ENCODE measurements at regions not wholly inside any gene's neighbourhood (a gene's known extent, or its start where the extent isn't known, plus 50 kb on each side); places are given as distances from the start of the nearest gene placed in this dataset.

GRCh38 chr15:91801836-91802534, 51.5 kb upstream of the SLCO3A1 start:
- DNase-seq (ENCODE audit: low spot score) = no peak

DNA sequence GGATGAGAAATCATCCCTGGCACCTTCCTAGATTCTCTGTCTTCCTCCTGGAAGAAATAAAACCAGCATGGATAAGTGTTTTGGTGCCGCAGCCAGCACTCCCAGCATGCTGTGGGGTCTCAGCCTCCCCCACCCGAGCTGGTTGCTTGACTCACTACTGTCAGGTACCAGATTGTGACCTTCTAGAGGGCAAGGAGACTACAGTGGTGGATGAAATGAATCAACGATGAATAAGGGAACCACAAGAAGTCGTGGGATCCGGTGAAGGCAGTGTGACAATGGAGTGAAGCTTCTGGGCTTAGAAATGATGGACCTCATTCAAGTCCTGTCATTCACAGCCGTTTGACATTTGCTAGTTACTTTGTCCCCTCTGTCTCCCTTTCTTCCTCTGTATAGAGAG, 50.2 kb upstream of the SLCO3A1 start:
- no peak for DNase-seq (ENCODE audit: low spot score)

Data from umbilical cord (tissue), 1 donor.